Cardiac septum (tissue), 1 donor: ENCODE measurements at regions not wholly inside any gene's neighbourhood (a gene's known extent, or its start where the extent isn't known, plus 50 kb on each side); places are given as distances from the start of the nearest gene placed in this dataset.
"Not testable (repeated sequence)": the region's sequence is repeated elsewhere in the genome, so short reads cannot be mapped to it uniquely, and the experiment has no call there.

ENCODE experiments used
- DNase-seq: peaks from one replicate; pipeline ENCODE4 v3.0.0-alpha.2; 2020; ENCODE audit warnings: low spot score
- intact Hi-C: fragments of 100-400 bp; cut with DNase I; formaldehyde crosslinking; loops from one replicate; pipeline ENCODE4 v1.14.0; 2022
- donor health status: DM: no; HTN: no; CAD: no.

DNA sequence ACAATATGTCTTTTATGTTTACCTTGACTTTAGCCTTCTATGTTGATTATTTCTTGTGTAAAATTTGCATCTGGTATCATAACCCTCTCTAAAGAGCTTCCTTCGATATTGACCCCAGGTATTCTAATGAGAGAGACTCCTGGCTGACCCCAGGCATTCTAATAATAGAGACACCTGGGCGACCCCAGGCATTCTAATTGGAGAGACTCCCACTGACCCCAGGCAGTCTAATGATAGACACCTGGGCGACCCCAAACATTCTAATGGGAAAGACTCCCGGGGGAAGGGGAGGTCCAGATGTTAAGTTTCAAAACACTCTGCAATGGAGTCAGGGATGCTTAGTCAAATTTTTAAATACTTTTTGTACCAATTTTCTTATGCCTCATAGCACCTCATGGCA, 726.4 kb downstream of the COL12A1 start:
- intact Hi-C loops, result no loop called here
- no peak for DNase-seq

DNA sequence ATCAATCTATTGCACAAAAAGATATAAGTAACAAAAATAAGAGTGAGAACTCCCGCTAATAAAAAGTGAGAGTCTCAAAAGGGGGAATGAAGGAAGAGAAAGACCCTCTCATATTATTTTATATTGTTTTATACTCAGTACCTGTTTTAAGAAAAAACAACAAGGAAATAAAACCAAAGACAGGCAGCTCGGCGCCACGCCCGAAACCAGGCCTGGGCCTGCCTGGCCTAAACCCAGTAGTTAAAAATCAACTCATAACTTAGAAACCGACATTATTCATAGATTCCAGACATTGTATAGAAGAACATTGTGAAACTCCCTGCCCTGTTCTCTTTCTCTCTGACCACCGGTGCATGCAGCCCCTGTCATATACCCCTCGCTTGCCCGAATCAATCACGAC, 731.8 kb downstream of the COL12A1 start:
- DNase-seq, intact Hi-C loops: not testable (repeated sequence)

DNA sequence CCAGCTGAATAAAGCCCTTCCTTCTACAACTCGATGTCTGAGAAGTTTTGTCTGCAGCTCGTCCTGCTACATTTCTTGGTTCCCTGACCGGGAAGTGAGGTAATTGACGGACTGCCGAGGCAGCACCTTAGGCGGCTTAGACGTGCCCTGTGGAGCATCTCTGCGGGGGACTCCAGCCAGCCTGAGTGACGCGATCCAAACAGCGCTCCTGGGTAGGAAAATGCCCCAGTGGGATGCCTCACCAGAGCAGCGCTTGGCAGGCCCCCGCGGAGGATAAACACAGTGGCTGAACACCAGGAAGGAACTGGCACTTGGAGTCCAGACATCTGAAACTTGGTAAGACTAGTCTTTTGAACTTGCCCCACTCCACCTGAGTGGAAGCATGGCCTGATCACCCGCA, 737.3 kb downstream of the COL12A1 start:
- intact Hi-C loops, DNase-seq: not testable (repeated sequence)

DNA sequence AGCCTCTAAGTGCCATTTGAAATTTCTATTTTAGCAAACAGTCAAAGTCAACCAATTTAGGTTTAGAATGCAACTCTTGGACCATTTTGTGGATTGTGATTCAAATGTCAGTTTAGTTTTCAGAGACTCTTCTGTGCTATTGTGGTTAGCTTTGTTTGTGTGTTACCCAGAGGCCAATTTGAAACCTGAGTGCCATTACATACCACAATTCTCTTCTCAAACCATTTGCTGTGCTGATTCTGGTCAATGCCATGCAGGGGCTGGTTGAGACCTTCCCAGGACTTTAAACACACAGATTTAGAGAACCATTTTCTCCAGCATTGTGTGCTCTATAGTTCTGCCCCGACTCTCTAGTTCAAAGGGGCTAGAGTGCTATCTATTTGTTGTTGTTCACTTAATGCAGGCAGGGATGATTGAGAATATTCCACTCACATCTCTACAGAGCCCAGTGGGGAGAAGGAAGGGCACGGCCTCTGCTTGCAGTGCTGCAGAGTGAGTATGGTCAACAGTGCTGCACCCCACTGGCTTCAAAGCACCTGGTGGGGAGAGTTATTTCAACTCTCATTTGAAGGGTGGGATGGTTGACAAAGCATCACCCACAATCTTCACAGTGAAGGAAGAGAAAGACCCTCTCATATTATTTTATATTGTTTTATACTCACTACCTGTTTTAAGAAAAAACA, 738.2 kb downstream of the COL12A1 start:
- no peak for DNase-seq
- intact Hi-C loops, result no loop called here

DNA sequence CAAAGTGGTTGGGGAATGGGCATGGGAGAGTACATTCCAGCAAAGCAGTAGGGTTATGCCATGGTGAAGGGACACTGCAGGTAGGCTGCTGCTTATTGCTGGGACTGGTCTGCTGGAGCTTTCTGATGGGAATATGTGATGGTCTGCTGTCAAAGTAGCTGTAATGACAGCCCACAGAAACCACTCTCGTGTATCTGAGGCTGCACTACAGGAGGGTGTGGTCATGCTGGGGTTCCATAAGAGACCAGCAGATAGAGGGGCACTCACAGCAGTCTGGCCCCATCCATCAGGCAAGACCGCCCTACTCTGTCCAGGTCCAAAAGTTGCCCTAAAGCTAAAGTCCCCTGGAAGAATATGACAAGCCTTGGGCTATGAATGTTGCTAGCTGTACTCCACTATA, 739.3 kb downstream of the COL12A1 start:
- no peak for DNase-seq
- intact Hi-C loops, result no loop called here

DNA sequence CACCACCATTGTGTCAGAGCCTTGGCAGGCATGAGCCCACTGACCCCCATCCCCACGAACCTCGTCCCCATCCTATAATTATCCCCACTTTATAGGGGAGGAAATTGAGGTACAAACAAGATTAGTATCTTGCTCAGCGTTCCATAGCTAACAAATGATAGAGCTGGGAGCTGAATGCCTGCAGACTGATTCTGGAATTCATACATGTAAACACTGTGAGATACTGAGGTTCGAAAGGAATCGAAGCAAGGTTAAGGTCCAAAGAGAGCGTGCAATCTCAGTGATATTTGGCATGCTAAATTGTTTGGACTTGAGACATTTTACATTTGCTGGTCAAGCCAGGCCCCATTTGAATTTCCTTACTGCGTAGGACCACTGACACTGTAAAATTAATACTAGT, 746.6 kb downstream of the COL12A1 start:
- intact Hi-C loops, result no loop called here
- no peak for DNase-seq

DNA sequence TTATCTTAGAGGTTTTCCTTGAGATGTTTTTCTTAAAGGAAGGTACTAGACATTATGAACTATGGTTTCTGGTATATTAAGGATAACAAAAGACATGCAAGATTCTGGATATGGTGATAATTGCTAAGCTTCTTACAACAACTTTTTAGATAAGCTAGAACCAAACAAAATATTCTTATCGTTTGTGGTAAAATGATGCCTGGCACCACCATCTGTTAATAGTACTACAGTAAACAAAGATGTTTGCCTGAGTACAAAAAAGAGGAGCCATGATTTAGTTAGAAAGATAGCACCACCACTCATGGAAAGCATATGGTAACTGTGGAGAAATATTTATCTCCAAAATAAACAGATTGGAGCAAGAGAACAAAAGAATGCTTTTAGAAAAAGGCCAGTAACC, 747.3 kb downstream of the COL12A1 start:
- intact Hi-C loops, result no loop called here
- no peak for DNase-seq

DNA sequence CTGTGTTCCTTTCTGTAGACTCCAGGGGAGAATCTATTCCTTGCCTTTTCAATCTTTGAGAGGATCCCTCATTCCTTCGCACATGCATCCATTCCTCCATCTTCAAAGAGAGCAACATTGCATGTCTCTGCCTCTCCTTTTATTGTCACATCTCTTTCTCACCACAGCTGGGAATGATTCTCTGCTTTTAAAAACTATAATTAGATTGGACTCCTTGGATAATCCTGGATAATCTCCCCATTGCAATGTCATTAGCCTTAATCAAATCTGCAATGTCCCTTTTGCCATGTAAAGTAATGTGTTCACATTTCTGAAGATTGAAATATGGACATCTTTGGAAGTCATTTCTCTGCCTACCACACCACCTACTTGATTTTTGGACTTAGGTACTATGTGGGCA, 750.1 kb downstream of the COL12A1 start:
- intact Hi-C loops, result no loop called here
- no peak for DNase-seq

DNA sequence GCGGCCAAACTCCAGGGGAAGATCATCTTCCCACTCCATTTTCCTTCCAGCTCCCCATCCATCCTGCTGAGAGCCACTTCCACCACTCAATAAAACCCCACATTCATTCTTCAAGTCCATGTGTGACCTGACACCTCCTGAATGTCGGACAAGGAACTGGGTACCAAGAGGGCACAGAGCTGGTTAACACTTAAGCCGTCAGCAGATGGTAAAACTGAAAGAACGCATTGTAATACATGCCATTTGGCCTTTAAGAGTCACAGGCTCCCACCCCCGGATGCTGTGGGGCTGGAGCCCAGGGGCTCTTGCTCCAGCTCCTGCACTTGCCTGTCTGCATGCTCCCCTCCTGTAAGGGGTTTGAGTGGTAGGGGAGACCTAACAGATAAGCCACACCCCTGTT, 753.9 kb downstream of the COL12A1 start:
- no peak for DNase-seq
- intact Hi-C loops, result no loop called here

DNA sequence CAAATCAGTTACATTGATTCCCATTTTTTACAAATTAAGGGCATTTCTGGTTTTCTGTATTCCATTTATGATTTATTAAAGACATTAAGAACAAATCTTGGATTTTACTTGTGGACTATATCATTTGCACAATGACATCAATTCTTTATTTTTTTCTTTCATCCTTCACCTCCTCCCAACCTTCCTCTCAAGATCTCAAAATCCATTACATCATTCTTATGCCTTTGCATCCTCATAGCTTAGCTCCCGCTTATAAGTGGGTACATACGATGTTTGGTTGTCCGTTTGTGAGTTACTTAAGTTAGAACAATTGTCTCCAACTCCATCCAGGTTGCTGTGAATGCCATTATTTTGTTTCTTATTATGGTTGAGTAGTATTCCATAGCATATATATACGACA, 752.8 kb downstream of the CD109 start:
- intact Hi-C loops, result no loop called here
- no peak for DNase-seq

DNA sequence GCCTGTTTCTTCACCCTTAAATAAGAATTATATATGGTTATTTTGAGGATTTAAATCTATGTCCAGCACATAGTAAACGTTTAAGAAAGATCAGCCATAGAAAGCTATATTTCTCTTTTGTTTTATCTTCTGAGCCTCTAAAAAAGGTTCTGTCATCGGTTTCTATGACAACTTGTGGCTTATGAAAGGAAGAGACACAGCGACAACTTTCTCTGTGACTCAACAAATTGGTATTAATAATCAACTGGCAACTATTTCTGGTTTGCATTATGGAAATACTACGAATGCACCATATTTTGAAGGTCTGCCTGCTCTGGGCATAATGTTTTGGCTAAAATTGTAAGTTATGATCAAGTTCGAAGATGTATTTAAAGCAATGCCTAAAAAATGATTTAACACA, 751.0 kb downstream of the CD109 start:
- DNase-seq, result no peak
- intact Hi-C loops, result no loop called here

DNA sequence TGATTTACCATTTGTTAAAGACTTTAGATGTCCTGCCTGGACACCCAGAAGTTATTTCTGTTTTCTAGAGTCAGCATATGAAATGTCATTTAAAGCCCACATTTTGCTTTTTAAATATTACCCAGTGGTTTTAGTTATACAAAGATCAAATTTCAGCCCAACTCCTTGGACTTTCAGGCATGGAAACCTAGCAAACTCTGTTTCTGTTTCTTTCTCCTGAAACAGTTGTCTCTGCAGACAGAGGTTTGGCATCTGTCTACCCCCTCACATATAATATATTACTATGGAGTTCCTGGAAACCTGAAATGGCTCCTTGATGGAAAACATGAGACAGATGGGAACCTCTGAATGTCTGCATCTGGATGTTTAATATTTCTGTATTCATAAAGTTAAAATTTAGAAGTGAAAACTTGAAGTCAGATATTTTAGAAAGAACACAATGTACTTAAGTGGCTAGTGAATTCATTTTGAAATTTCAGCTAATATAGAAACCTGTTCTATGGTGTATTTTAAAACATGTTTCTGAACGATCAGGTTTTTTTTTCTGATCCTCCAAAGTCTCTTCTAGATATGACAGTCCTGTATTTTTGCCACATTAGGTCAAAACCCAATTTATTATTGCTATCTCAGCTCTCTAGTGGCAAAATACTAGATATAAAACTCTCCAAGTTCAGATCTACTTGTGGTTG, 743.3 kb downstream of the CD109 start:
- intact Hi-C loops, result no loop called here

DNA sequence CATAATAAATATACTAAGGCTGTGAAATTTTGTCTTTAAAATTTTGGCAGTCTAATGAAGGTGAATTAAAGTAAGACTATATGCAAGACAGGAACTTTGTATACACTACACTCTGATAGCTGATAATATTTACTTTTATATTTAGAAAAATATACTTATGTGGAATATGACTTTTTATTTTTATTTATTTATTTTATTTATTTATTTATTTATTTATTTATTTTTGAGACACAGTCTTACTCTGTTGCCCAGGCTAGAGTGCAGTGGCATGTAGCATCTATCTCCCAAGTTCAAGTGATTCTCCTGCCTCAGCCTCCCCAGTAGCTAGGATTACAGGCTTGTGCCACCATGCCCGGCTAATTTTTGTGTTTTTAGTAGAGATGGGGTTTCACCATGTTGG, 742.4 kb downstream of the CD109 start:
- intact Hi-C loops, DNase-seq: not testable (repeated sequence)

More for the DNA sequence above, 743.3 kb downstream of the CD109 start:
- no peak for DNase-seq

DNA sequence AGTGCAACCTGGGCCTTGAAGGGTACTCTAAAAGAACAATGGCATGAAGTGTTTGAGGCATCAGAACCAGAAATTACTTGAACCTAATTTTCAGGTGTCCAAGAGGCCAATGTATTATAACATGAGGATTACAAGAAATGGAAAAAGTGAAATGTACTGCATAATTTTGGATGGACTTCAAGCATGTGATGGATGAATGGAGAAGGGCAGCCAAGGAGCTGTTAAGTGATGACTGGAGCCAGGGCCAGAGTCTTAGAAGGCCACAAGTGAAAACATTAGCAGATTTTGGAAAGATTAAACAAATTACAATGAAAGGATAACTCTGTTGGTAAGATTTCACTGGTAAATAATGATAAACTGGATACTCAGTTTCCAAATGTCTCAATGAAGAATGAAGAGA, 738.2 kb downstream of the CD109 start:
- intact Hi-C loops, result no loop called here
- no peak for DNase-seq

DNA sequence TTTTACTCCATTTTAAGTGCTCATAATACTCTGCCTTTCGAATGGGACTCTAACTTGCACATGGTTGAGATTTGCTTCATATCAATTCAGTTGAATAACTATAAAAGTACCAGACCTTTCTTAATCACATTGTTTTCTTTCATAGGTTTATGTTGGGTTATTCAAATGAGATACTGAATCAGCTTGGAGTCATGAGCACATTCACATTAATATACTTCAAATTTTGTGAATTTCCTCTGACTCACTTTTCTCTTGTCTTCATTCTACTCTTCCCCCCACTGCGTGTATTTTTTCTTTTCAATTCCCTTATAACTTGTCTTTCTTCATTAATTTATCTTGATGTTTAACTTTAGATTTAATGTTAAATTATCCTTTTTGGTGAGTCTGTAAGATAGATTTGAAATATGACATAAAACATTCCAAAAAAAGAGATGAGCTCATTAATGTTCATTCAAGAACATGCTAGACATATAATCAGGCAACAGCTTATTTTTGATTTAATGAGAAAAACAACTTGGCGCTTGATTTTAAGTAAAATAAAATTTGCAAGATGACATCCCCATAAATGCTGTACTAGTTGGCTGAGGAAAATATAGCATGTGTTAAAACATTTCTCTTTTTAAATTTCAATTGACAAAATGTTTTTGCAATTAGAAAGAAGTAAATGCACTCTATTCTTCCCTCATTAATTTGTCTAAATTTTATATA, 736.0 kb downstream of the CD109 start:
- intact Hi-C loops, result no loop called here
- DNase-seq, result no peak

DNA sequence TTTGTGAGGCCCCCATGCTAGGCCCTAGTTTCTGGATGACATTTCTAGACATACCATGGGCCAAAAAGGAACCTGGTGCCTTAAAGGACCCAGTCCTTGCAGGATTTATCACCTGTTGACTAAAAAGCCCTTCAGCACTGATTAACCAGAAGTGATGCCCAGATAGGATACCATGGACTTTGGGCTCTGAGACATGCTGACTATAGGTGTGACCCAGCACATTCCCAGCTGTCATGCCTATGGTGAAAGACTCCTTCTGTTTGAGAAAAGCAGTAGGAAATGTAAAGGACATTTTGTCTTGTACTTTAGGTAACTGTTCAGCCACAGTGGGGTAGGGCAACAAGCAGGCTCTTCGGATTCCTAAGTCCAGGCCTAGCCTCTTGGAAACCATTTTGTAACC, 724.2 kb downstream of the CD109 start:
- no peak for DNase-seq
- intact Hi-C loops, result no loop called here

DNA sequence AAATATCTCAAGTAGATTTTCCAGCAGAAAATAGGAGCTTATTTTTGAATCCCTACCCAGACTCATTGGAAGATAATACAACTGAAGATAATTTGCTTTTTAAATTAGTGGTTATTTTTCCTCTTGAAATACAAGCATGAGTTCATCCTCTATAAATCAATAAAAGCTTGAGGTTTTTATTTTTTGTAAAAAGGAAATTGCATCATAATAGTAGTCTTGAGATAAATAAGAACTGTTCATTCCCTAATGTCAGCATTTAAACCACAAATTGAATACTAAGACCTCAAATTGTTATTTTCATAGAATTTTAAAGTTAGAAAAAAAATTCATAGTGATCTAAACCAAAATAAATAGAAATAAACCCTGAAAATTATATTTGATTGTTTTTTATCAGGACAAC, 719.1 kb downstream of the CD109 start:
- intact Hi-C loops, result no loop called here
- no peak for DNase-seq

DNA sequence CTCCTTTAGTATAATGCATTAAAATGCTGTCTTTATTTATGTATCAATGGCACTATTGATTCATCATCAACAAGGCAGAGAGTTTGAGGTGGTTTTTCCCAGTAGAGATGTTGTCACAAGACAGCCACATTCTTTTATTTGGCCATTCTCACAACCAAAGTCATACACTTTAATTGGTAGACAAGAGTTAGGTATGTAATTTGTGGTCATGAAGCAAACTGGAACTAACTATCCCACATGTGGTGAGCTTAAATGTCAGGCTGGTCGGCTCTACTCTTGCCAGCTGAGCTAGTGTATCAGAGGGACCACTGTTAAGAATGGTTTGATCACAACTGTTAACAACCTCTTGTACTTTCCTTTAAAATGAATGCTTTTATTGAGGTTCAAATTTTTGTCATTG, 714.6 kb downstream of the CD109 start:
- intact Hi-C loops, result no loop called here
- no peak for DNase-seq

DNA sequence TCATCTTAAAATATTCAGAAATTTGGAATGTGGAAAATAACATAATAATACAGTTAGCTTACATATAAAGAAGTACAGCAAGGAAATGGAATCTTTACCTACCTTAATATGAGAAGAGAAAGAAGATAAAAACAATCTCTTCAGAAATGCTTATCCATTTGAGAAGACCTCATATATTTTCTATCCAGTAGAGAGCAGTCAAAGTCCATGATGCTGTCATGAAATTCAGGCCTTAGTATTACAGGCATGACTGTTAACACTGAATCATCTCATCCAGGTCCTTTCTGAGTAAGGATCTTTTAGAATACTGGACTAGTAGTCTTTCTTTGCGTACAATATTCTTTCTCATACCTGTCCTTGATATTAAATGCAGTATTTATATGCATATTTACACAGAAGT, 713.4 kb downstream of the CD109 start:
- intact Hi-C loops, result loop anchor here (5.0 kb wide), 1 partner anchor 798 kb away; the partner anchor contains the start of gene COL12A1
- DNase-seq, result no peak

DNA sequence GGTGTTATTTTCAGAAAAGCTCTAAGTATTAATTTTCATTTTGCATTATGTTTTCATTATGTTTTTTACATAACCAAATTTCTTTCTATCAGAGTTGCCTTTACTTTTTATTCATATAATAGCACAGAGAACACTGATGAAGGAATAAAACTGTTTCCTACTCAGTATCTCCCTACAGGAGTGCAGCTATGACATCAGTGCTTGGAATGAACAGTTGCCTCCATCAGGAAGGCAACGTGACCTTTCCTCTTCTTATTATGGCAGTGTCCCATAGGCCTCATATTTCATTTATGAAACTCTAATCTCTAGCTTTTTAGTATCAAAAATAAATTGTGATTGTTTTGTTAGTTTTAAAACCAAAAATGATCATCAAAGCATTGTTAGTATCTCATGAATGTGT, 712.8 kb downstream of the CD109 start:
- intact Hi-C loops, result loop anchor here (5.0 kb wide), 1 partner anchor 798 kb away; the partner anchor contains the start of gene COL12A1

DNA sequence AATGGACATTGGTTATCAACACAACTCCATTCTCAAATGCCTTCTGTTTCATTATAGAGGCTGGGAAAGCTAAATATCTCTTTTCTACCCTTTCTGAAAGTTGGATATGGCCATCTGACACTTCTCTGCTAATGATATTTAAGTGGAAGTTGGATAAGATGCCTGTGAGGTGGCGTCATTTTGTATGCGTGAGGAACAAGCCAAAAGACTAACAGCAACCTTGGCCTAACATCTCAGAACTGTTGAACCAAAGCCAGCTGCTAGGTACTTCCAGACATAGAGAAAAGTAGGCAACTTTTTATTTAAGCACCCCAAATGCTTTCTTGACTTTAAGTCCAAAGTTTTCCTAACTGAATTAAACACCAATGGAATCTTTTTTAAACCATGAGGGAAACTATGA, 708.4 kb downstream of the CD109 start:
- DNase-seq, result no peak
- intact Hi-C loops, result no loop called here

More for the DNA sequence above, 712.8 kb downstream of the CD109 start:
- DNase-seq, result no peak
